G401.6 (cell line): ENCODE measurements at regions not wholly inside any gene's neighbourhood (a gene's known extent, or its start where the extent isn't known, plus 50 kb on each side); places are given as distances from the start of the nearest gene placed in this dataset.

Experiments used
- FAIRE-seq: peaks from 2 replicates; lab custom pipeline; 2012; peaks lifted over from hg19 to GRCh38; lab: Jason Lieb, UNC

DNA sequence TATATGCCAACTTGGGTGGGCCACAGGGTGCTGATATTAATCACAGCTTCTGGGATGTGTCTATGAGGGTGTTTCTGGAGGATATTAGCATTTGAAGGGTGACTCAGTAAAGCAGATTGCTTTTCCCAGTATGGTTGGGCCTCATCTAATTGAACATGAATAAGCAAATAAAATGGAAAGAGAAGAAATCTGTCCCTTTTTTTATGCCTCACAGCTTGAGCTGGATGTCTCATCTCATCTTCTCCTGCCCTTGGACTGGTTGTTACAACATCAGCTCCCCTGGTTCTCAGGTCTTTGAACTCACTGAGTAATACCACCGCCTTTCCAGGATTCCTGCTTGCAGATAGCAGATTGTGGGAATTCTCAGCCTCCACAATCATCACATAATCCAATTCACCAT lies 1149.2 kb downstream of the PCDH18 start:
- no peak for FAIRE-seq

DNA sequence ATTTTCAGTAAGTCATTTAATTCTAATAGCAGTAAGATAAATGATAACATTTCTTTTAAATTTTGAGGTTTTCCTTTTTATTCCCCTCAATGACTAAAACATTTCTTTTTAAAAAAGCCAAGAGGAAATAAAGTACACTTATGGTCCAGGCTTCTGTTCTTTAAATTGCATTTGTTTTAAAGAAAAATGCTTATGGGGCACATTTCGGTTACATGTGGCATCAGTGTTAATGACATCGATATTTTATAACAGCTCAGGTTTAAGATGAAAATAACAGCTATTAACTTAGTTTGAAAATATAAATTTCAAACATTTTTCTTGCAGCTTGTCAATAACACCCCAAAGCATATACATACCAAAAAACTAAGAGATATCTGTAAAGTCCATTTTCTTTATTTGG lies 1161.1 kb downstream of the PCDH18 start:
- FAIRE-seq, result no peak

DNA sequence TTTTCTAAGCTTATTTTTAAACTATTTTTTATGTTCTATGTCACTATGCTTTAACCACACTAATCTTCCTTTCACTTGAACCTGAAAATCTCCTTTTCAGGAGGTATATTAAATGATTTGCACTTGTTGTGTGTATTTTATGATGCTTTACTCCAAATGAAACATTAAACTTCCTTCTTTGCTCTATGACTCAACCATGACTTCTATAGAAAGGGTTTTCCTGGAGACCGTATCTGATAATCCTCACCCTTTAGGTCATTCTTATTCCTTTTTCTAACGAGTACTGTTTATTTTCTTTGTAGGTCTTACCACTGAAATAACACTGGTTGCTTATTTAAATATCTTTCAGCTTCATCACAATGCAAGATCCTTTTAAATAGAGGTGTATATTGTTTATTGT lies 1163.2 kb downstream of the PCDH18 start:
- FAIRE-seq, result no peak

DNA sequence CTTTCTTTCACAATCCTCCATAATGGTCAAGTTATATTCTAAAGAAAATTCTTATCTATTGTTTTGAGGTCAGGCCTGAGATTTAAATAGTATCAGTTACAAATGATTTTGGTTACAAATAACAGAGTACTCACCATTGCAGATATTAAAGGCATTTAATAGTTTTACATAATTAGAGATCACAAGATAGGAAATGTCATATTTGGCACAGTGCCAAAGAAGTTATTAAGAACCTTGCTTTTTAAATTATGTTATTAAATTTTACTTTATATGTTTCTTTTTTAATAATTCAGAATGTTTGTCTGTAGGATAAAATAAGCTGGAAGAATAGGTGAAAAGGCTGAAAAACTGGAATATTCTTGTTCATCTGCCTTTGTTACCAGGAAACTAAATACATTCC lies 1174.7 kb downstream of the PCDH18 start:
- no peak for FAIRE-seq

DNA sequence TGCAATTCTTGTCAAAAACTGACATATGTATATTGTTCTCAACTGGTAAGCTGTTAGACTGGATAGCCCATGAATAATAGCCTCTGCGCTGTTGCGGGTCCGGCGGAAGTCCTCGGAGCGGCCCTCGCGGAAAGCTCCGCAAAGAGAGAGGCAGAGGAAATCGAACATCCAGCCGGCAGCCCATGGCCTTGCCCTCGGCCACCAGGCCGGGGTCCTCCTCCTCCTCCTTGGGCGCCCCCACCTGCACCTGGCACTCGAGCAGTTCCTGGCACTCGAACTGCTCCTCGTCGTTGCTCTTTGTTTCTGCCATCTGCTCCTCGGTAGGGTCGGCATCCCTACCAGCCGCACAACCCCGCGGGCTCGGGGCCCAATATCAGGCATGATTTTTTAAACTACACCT lies 1176.3 kb downstream of the PCDH18 start:
- FAIRE-seq, result no peak

DNA sequence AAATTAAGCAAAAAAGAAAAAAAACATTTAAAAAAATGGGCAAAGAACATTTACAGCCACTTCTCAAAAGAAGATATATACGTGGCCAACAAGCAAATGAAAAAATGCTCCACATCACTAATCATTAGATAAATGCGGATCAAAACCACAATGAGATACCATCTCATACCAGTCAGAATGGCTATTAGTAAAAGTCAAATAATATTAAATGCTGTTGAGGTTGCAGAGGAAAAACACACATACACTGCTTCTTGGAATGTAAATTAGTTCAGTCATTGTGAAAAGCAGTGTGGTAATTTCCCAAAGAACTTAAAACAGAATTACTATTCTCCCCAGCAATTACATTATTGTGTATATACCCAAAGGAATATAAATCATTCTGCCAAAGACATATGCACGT lies 1189.0 kb downstream of the PCDH18 start:
- FAIRE-seq, result no peak

DNA sequence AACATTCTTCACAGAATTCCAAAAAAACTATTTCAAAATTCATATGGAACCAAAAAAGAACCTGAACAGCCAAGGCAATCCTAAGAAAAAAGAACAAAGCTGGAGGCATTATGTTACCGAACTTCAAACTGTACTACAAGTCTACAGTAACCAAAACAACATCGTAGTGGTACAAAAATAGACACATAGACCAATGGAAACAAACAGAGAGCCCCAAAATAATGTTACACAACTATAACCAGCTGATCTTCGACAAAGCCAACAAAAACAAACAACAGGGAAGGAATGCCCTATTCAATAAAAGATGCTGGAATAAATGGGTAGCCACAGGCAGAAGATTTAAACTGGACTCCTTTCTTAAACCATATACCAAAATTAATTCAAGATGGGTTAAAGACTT lies 1189.6 kb downstream of the PCDH18 start:
- FAIRE-seq, result no peak

DNA sequence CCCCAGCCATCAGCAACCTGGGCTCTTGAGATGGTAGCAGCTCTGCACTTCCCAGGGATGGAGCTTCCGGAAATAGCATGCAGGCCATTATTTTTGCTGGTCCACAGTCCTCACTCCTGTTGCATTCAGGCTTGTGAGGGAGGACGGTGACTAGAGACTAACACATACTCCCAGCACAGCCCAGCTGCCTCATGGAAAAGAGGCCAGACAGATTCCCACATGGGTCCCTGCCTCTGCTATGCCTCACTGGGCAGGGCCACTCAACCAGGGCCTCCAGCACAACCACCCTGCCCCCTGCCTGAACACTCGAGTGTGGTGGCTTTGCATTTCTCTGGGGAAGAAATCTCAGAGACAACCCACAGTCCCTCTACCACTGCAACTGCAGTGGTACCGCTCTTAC lies 1195.1 kb downstream of the PCDH18 start:
- FAIRE-seq, result no peak

DNA sequence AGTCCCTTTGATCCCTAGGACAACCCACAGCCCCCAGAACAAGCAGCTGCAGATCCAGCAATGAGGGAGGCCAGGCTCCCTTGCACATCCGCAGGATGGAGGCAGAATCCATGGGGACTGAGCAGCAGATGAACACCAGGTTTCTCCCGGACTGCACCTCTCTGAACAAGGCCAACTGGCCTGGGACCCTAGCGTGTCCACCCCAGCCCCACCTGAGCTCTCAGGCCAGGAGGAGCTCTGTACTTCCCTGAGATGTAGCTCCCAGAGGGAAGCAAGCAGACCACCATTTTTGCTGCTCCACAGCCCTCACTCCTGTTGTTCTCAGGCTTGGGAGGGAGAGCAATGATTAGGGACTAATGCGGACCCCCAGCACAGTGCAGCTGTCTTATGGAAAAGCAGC lies 1195.8 kb downstream of the PCDH18 start:
- no peak for FAIRE-seq

DNA sequence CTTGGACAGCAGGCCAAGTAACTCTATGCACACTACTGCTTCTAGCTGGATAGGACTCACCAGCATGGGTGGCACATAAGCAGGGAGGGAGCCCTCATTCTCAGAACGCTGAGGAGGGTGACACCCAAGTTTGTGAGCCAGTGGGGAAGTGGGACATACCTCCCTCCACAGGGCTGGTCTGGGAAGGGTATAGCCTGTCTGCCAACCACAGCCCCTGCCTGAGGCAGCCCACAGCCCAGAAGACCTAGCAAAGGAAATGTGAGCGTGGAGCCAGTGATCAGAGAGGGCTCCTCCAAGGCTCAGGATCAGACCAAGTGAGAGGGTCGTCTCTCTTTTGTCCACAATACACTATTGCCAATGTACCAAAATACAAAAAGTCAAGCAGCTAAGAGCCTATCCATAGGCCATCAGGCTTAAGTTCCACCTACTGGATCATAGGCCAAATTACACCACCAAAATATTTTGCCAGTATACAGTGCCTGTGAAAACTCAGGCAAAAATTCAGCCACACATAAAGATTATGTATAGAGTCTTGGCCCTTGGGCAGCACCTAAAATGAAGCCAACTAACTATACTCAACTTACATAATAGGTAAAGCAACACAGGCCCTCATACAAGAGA lies 1203.1 kb downstream of the PCDH18 start:
- FAIRE-seq, result no peak

DNA sequence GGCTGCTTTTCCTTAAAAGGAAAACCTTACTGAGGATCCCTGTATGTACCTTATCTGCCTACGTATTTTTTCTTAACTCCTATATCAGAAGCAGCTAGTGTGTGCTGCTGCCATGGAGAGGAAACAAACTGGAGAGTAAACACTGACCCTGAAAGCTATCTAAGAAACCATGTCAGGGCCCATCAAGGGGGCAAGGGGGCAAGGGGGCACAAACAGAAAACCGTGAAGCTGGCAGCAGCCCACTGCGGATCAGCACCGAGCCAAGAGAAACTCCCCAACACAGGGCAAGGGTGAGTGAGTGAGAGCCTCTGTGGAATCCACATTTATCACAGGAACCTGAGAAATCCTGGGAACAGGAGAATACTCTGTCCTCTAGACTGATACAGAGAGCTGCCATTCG lies 1204.2 kb downstream of the PCDH18 start:
- no peak for FAIRE-seq

DNA sequence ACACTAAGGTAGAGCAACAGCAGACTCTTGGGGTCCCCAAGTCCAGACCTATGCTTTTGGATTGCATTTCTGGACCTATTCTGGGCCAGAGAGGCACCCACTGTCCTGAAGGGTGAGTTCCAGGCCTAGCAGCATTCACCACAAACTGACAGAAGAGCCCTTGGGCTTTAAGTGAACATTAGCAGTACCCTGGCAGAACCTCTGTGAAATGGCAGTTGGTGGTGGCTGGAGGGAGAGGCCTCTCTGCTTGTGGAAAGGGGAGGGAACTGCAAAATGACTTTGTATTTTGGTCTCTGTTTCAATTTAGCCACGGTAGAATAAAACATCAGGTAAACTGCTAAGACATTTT lies 1211.9 kb downstream of the PCDH18 start:
- FAIRE-seq, result no peak

DNA sequence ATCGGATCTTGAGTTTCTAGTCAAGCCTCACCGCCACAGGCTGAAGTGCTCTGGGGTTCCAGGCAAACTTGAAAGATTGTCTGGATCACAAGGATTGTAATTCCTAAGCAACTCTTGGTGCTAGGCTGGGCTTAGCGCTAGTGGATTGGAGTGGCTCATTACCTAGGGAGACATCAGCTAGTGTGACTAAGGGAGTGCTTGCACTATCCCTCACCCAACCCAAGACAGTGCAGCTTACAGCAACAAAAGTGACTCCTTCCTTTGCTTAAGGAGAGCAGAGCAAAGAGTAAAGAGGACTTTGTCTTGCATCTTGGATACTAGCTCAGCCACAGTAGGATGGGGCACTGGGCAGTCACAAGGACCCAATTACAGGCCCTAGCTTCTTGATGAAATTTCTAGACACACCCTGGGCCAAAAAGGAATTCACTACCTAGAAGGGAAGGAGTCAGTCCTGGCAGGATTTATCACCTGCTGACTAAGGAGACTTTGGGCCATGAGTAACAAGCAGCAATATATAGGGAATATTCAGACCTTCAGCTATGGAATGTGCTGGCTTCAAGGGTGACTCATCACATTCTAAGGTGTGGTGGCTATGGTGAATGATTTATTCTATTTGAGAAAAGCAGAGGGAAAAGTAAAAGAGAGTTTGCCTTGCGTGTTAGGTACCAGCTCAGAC lies 1212.4 kb downstream of the PCDH18 start:
- FAIRE-seq, result no peak

DNA sequence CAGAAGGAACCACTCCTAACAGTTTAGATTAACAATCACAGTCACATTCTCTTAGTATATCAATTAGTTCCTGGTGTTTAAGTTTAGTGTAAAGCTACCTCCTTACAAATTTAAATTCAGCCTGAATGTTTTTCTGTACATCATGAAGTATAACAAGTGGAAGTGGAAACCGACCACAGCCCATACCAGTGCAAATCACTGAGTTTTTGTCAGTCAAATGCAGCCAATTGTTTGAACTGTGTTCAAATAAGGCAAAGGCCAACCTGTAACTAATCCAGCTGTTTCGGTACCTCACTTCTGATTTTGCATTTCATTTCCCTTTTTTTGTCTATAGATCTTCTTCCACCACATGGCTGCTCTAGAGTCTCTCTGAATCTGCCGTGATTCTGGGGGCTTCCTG lies 1215.3 kb downstream of the PCDH18 start:
- no peak for FAIRE-seq

DNA sequence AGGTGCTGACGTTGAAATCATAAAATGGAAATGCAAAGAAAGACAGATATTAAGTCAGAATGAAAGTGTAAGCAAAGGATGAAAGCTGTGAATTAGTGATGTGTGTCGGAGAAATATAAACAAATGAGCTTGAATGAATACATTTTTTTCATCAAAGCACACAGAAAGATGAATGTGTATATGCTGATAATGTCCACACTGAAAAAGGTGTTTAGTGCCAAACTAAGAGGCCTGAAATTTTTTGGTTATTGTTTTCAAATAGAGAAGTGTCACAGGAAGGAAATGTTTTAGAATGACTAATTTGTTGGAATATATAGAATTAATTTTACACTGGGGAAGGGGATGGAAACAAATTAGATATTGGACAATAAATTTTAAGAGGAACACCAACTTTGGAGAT lies 1217.6 kb downstream of the PCDH18 start:
- FAIRE-seq, result no peak

DNA sequence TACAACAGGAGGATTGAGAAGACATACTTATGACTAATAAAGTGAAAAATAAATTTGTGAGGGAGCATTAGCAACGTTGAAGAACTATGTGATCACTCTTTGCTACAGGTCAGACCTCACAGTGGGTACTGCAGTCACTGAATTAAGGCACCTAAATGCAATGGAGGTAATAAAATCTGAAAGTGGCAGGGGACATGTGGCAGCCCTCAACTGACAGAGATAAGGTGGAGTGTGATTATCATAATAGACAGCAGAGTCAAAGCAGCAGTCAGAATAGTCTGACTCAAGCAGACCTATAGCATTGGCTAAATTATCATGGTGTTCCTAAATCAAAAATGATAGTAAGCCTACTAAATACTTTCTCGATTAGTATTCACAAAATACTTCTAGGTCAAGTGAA lies 1220.5 kb downstream of the PCDH18 start:
- FAIRE-seq, result no peak

DNA sequence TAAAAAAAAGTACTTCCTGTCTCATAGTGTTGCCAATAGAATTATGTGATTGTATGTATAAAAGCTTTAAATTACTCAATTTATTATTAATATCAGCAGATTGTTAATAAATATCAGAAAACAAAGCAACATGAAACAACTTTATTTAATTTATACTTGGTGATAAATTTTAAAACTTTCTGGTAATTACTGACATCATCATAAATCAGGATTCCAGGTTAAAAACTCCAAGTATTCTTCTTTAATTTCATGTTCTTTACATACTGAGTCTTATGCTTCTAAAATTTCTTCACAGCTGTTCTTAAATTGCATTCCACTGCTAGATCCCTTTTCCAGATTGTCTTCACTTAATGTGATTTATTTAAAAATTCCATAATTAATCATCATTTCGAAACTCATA lies 1224.5 kb downstream of the PCDH18 start:
- FAIRE-seq, result no peak

DNA sequence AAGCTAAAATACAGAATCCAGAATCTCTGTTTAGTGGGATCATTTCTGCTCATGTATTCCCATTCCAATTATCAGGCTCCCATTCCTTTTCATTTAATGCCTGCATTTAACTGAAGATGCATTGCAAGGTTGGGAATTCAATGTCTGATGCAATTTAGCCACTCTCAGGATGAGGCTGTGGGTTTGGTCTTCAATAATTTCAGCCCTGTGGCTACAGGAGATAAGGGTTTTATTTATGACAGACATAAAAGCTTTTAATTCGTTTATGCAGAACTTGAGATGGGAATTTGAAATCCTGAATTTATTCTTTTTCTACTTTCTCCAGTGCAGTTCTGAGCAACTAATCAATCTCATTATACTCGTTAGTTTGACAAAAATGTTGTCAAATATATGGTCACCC lies 1225.9 kb downstream of the PCDH18 start:
- no peak for FAIRE-seq

DNA sequence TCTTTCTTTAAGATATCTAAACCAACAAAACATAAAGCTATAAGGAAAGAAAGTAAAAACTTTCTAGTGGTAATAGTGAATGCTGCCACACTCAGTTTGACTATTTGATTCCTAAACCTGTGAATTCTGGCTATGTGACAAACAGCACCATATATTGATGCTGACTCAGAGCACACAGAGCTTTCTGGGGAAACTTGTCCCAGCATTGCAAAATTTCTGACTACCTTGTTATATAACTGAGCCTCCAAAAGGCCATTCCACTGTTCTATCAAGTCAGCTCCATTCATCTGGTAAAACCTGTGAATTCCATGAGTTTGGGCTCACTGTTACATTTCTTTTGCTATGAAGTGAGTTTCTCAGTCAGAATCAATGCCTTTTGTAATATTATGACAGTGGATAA lies 1229.7 kb downstream of the PCDH18 start:
- no peak for FAIRE-seq

DNA sequence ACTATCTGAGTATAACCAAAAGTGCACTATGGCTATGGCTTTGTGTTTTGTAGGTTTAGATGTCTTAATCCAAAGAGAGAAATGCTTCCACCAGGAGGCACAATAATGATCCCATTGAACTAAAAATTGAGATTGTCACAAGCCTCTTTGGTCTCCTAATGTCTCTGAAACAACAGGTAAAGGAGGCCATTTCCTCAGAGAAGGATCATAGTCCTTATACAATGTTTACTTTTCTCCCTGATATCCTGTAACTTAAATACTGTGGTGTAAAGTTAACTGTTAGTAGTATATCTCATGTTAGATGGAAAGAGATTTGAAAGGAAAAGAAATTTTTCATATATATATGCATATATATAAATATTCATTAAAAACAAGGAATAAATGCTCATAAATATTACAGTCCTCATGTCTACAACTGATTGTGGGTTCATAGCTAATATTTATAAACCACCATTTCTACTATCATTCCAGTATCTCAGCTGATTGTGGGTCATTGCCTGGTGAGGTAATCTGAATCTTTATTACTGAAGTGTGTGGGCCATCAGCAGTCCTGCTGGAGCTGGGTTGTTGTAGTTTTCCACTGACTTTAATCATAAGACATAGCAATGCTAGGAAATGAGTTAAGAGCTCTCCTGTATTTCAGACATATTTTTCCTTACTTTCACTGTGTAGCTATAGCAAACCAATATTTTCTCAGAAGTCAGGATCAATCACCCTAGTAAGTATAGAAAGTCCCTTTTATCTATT lies 1230.4 kb downstream of the PCDH18 start:
- no peak for FAIRE-seq

DNA sequence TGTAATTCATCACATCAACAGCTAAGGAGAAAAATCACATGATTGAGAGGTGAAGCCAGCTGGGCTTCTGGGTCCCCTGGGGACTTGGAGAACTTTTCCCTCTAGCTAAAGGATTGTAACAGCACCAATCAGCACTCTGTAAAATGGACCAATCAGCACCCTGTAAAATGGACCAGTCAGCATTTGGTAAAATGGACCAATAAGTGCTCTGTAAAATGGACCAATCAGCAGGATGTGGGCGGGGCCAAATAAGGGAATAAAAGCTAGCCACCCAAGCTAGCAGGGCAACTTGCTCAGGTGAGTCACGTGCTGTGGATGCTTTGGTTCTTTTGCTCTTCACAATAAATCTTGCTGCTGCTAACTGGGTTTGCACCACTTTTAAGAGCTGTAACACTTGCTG lies 1248.3 kb downstream of the PCDH18 start:
- FAIRE-seq, result no peak

DNA sequence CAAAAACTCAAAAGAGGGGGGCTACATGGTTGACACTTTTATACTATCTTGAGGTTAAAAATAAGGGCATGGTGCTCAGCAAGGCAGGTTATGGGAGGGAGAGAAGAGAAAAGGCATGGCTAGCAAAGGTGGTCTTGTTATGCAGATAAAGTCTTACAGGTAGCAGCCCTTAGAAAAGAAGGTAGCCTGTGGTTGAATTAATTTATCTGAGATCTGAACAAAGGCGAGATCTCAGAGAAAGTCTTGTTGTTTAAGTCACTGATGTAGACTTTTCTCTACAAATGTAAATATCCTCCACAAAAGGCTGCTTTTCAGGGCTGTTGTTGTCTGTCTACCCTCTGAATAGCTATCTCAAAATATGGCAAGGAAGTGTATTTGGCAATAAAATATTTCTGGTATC lies 1250.4 kb downstream of the PCDH18 start:
- FAIRE-seq, result no peak

DNA sequence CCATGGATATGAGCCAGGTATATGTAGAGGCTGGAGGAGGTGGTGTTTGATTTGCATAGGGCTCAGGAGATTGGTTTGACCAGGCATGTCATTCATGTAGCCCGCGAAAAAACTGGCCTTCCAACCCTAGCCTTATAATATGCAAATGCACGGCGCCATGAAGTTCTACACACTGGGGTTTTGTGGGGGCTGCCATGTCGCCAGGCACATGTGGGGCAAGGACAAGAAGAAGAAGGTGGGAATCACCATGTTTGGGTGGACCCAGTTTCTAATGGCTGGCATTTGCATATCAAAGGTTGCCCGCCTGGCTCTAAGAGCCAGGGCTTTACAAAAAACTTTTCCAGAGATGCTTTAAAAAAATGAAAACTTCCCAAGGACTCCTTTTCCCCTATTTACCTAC lies 1251.0 kb downstream of the PCDH18 start:
- no peak for FAIRE-seq

DNA sequence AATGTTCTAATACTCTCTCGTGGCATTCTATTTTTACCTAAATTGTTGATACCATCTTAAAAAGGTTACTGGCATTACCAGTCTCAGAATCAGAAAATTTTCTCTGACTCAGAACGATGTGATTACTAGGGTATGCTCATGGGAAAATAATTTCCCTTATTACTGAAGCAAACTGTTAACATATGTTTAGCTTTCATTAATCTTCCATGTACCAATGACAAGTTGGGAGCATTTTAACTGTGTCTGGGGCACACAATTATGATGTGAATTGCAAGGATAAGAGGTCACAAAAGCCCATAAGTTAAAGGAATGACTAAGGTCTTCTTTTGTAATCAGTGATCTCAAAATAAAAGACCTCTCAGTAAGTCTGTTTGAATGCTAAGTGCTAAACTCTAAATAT lies 1254.6 kb downstream of the PCDH18 start:
- no peak for FAIRE-seq
